HCT116 (cell line): ENCODE measurements at regions not wholly inside any gene's neighbourhood (a gene's known extent, or its start where the extent isn't known, plus 50 kb on each side); places are given as distances from the start of the nearest gene placed in this dataset.

ENCODE experiments used
- ATAC-seq: fragments of 200-7000 bp; cut with Tn5 transposase; 2 replicates; pipeline ENCODE4 v1.9.1; 2020; ENCODE audit warnings: mild to moderate bottlenecking, moderate library complexity
- BruUV-seq: library from RNA; stranded (reverse); fragments of 400-500 nt; replicated peaks from 2 replicates; lab custom pipeline; 2021; lab: Mats Ljungman, UMichigan
- CTCF ChIA-PET: fragments of 300-600 bp; sonication (Branson Sonifier 250); formaldehyde crosslinking; loops from one replicate; lab custom pipeline; 2021; ENCODE audit warnings: antibody characterized with exemption; lab: Charles Lee
- POLR2A ChIA-PET: fragments of 300-600, 350-600 bp; sonication (Branson Sonifier 250); formaldehyde crosslinking; loops from one replicate; lab custom pipeline; 2021; ENCODE audit warnings: antibody characterized with exemption; lab: Charles Lee
- RAD21 ChIA-PET, 2 experiments: fragments of 300-600 bp; sonication (Branson Sonifier 250); formaldehyde crosslinking; loops; one replicate each; lab custom pipeline; 2023; ENCODE audit warnings: low total read pairs in 2 of 2; ENCODE audit not compliant: uncharacterized antibody in 2 of 2, unreplicated experiment in 2 of 2, low non-redundant PET in 1 of 2; lab: Charles Lee
- DNase-seq: peaks from one replicate; pipeline ENCODE4 v3.0.0-alpha.2; 2010; ENCODE audit warnings: low read depth, low spot score
- H2AFZ ChIP-seq: fragments of 200-600 bp; shearing (Covaris generic), sonication (generic); 2 replicates; pipeline ENCODE4 v1.6.1; 2017; ENCODE audit warnings: low read depth, mixed run types, mixed read lengths, antibody characterized with exemption, low read length; ENCODE audit not compliant: poor library complexity, severe bottlenecking
- H3K27ac ChIP-seq: 2 replicates; pipeline ENCODE4 v1.5.1; 2012; ENCODE audit warnings: low read depth, low read length
- H3K27me3 ChIP-seq: fragments of 200-600 bp; sonication (generic); 2 replicates; pipeline ENCODE4 v1.6.1; 2016; ENCODE audit warnings: mixed run types, low read length, mixed read lengths; ENCODE audit not compliant: insufficient read depth
- H3K36me3 ChIP-seq, 2 experiments: fragments of 200-500 bp in 1 of 2; fragments of 200-600 bp in 1 of 2; sonication (Bioruptor generic) in 1 of 2; sonication (generic) in 1 of 2; 2 replicates each; pipeline versions ENCODE4 v1.5.1 to v1.6.1; 2014 to 2016; ENCODE audit warnings: low read length in 2 of 2, inconsistent platforms in 1 of 2, mixed read lengths in 1 of 2, mixed run types in 1 of 2; ENCODE audit not compliant: insufficient read depth in 2 of 2, control insufficient read depth in 1 of 2
- H3K4me1 ChIP-seq, 2 experiments: fragments of 200-600 bp in 1 of 2; sonication (generic) in 1 of 2; 2 replicates each; pipeline versions ENCODE4 v1.5.1 to v1.6.1; 2012 to 2017; ENCODE audit warnings: low read length in 2 of 2, inconsistent platforms in 1 of 2, mild to moderate bottlenecking in 1 of 2, mixed read lengths in 1 of 2, mixed run types in 1 of 2, moderate library complexity in 1 of 2; ENCODE audit not compliant: insufficient read depth in 2 of 2, control insufficient read depth in 1 of 2
- H3K4me2 ChIP-seq: fragments of 200-600 bp; sonication (generic); 2 replicates; pipeline ENCODE4 v1.6.1; 2017; ENCODE audit warnings: mixed run types, low read length, mixed read lengths
- H3K4me3 ChIP-seq, 2 experiments: fragments of 200-600 bp in 1 of 2; sonication (generic) in 1 of 2; replicated peaks in 1 of 2; 2 replicates each; pipeline ENCODE4 v1.5.1; 2011 to 2016; ENCODE audit warnings: low read length in 2 of 2, control low read depth in 1 of 2, low read depth in 1 of 2, mild to moderate bottlenecking in 1 of 2, mixed read lengths in 1 of 2, mixed run types in 1 of 2
- H3K79me2 ChIP-seq: fragments of 200-600 bp; sonication (generic); 2 replicates; pipeline ENCODE4 v1.6.1; 2017; ENCODE audit warnings: mild to moderate bottlenecking, mixed run types, low read length, moderate library complexity, mixed read lengths; ENCODE audit not compliant: insufficient read depth
- H3K9ac ChIP-seq: fragments of 200-600 bp; sonication (generic); 2 replicates; pipeline ENCODE4 v1.6.1; 2016; ENCODE audit warnings: low read length, mixed read lengths
- H3K9me2 ChIP-seq: fragments of 200-600 bp; sonication (generic), shearing (Covaris generic); 2 replicates; pipeline ENCODE4 v1.6.1; 2017; ENCODE audit warnings: mixed run types, mild to moderate bottlenecking, moderate library complexity; ENCODE audit not compliant: insufficient read depth
- H3K9me3 ChIP-seq, 2 experiments: fragments of 200-500 bp in 1 of 2; fragments of 200-600 bp in 1 of 2; sonication (Bioruptor generic) in 1 of 2; sonication (generic) in 1 of 2; 2 replicates each; pipeline ENCODE4 v1.6.1; 2014 to 2017; ENCODE audit warnings: low read length in 2 of 2, mixed read lengths in 2 of 2, inconsistent platforms in 1 of 2, low read depth in 1 of 2, mild to moderate bottlenecking in 1 of 2, mixed run types in 1 of 2, moderate library complexity in 1 of 2; ENCODE audit not compliant: control insufficient read depth in 1 of 2, insufficient read depth in 1 of 2
- H4K20me1 ChIP-seq: fragments of 200-600 bp; sonication (generic), shearing (Covaris generic); 2 replicates; pipeline ENCODE4 v1.6.1; 2017; ENCODE audit warnings: mixed run types, mild to moderate bottlenecking, moderate library complexity; ENCODE audit not compliant: insufficient read depth
- ATF3 ChIP-seq: IDR thresholded peaks from 2 replicates; pipeline ENCODE4 v1.6.1; 2012
- CBX3 ChIP-seq: IDR thresholded peaks from 2 replicates; pipeline ENCODE4 v1.6.1; 2012; ENCODE audit warnings: low read depth
- EGR1 ChIP-seq: IDR thresholded peaks from 2 replicates; pipeline ENCODE4 v1.6.1; 2012; ENCODE audit warnings: low read depth
- EZH2phosphoT487 ChIP-seq: fragments of 200-600 bp; IDR thresholded peaks from 2 replicates; pipeline ENCODE4 v1.6.1; 2018; ENCODE audit warnings: antibody characterized with exemption, borderline replicate concordance
- FOSL1 ChIP-seq: IDR thresholded peaks from 2 replicates; pipeline ENCODE4 v1.6.1; 2012; ENCODE audit warnings: low read depth
- MAX ChIP-seq: IDR thresholded peaks from 2 replicates; pipeline ENCODE4 v1.6.1; 2012
- POLR2AphosphoS5 ChIP-seq: IDR thresholded peaks from 2 replicates; pipeline ENCODE4 v1.6.1; 2011; ENCODE audit warnings: mild to moderate bottlenecking, low read depth, low read length, moderate library complexity
- SIN3A ChIP-seq: IDR thresholded peaks from 2 replicates; pipeline ENCODE4 v1.6.1; 2012; ENCODE audit warnings: low read depth
- TCF7L2 ChIP-seq: IDR thresholded peaks from 2 replicates; pipeline ENCODE4 v1.7.0; 2011; ENCODE audit warnings: borderline replicate concordance, inconsistent platforms; ENCODE audit not compliant: insufficient read depth, insufficient read length; ENCODE audit errors: extremely low read depth
- ZBTB33 ChIP-seq: IDR thresholded peaks from 2 replicates; pipeline ENCODE4 v1.6.1; 2011; ENCODE audit warnings: mild to moderate bottlenecking, low read length, moderate library complexity; ENCODE audit not compliant: insufficient replicate concordance; ENCODE audit errors: extremely low read depth
- intact Hi-C: fragments of 100-400 bp; cut with micrococcal nuclease; formaldehyde crosslinking; loops from 2 replicates; pipeline ENCODE4 v1.10.0; 2022

GRCh38 chr5:166285361-166285760, 2006.1 kb upstream of the WWC1 start:
- H4K20me1 ChIP-seq = no peaks in the 10 kb centered on the region
- no peaks in the 10 kb centered on the region for H3K79me2 ChIP-seq
- intact Hi-C loops = no loop called here

More at GRCh38 chr5:166285361-166285760, 2006.1 kb upstream of the WWC1 start:
- Histone ChIP-seq H3K4me2 (no peak overlapping the region), H3K36me3 (no peaks in the 10 kb centered on the region), H3K4me3 (no peak overlapping the region), H3K27me3 (no peaks in the 10 kb centered on the region), H3K9ac (no peak overlapping the region), H2AFZ (no peak overlapping the region), H3K27ac (no peak overlapping the region), H3K4me1 (no peaks in the 10 kb centered on the region), H3K9me2 (no peaks in the 10 kb centered on the region), H3K9me3 (peaks cover 9% of the 10 kb centered on the region in 2 experiments; a peak in 2 of 4 replicates)
- no TSS peak for BruUV-seq
- RAD21 ChIA-PET = no interaction called here
- CTCF ChIA-PET = no interaction called here
- DNase-seq (no peak), ATAC-seq (no peak)
- TF ChIP-seq EZH2phosphoT487 (no peak), ZBTB33 (no peak), POLR2AphosphoS5 (no peak), ATF3 (no peak), SIN3A (no peak), EGR1 (no peak), FOSL1 (no peak), MAX (no peak), CBX3 (no peak), TCF7L2 (no peak)
- POLR2A ChIA-PET = no interaction called here
